PC-3 (cell line): ENCODE measurements at regions not wholly inside any gene's neighbourhood (a gene's known extent, or its start where the extent isn't known, plus 50 kb on each side); places are given as distances from the start of the nearest gene placed in this dataset.

Experiments
- ATAC-seq: fragments of 200-7000 bp; cut with Tn5 transposase; 2 replicates; pipeline ENCODE4 v1.9.1; 2020; ENCODE audit warnings: mild to moderate bottlenecking, moderate library complexity
- BruUV-seq: library from RNA; stranded (reverse); fragments of 400-500 nt; replicated peaks from 2 replicates; lab custom pipeline; 2021; lab: Mats Ljungman, UMichigan
- CTCF ChIA-PET: fragments of 300-600 bp; sonication (Branson Sonifier 250); formaldehyde crosslinking; loops from one replicate; lab custom pipeline; 2022; ENCODE audit warnings: antibody characterized with exemption; lab: Charles Lee
- POLR2A ChIA-PET: fragments of 300-600 bp; sonication (Branson Sonifier 250); formaldehyde crosslinking; loops from one replicate; lab custom pipeline; 2022; ENCODE audit warnings: antibody characterized with exemption; ENCODE audit not compliant: unreplicated experiment; lab: Charles Lee
- DNase-seq: peaks from one replicate; pipeline ENCODE4 v3.0.0-alpha.2; 2015
- H2AFZ ChIP-seq: fragments of 300-600 bp; sonication (generic); 2 replicates; pipeline ENCODE4 v1.6.0; 2016; ENCODE audit warnings: antibody characterized with exemption, low read length
- H3F3A ChIP-seq: fragments of 300-600 bp; sonication (generic); one replicate; pipeline ENCODE4 v1.6.0; 2017; ENCODE audit warnings: antibody characterized with exemption, low read length, control low read depth, mild to moderate bottlenecking; ENCODE audit not compliant: unreplicated experiment
- H3K27ac ChIP-seq: fragments of 300-600 bp; sonication (generic); 2 replicates; pipeline ENCODE4 v1.5.1; 2016; ENCODE audit warnings: mild to moderate bottlenecking, low read length
- H3K27me3 ChIP-seq: fragments of 300-600 bp; sonication (generic); 2 replicates; pipeline ENCODE4 v1.6.1; 2016; ENCODE audit warnings: low read length, mixed read lengths
- H3K36me3 ChIP-seq: fragments of 300-600 bp; sonication (generic); 2 replicates; pipeline ENCODE4 v1.6.1; 2016; ENCODE audit warnings: low read depth, mixed run types, low read length, mixed read lengths
- H3K4me1 ChIP-seq: fragments of 300-600 bp; sonication (generic); 2 replicates; pipeline ENCODE4 v1.5.1; 2016; ENCODE audit warnings: low read length; ENCODE audit not compliant: insufficient read depth
- H3K4me2 ChIP-seq: fragments of 300-600 bp; sonication (generic); 2 replicates; pipeline ENCODE4 v1.6.0; 2016; ENCODE audit warnings: low read length
- H3K4me3 ChIP-seq: fragments of 300-600 bp; sonication (generic); 2 replicates; pipeline ENCODE4 v1.5.1; 2016; ENCODE audit warnings: mild to moderate bottlenecking, low read length, mixed read lengths
- H3K79me2 ChIP-seq: fragments of 300-600 bp; sonication (generic); 2 replicates; pipeline ENCODE4 v1.6.1; 2017; ENCODE audit warnings: low read length, mixed read lengths
- H3K9ac ChIP-seq: fragments of 300-600 bp; sonication (generic); 2 replicates; pipeline ENCODE4 v1.6.0; 2016; ENCODE audit warnings: mild to moderate bottlenecking, low read length
- H3K9me2 ChIP-seq: fragments of 300-600 bp; sonication (generic); replicated peaks from 2 replicates; pipeline ENCODE4 v1.6.1; 2016; ENCODE audit warnings: mixed run types, low read length, mixed read lengths
- H3K9me3 ChIP-seq: fragments of 300-600 bp; sonication (generic); 2 replicates; pipeline ENCODE4 v1.6.1; 2016; ENCODE audit warnings: low read length, mixed read lengths
- H4K20me1 ChIP-seq: fragments of 300-600 bp; sonication (generic); 2 replicates; pipeline ENCODE4 v1.6.1; 2016; ENCODE audit warnings: low read length, mixed read lengths
- CTCF ChIP-seq: fragments of 300-600 bp; sonication (generic); conservative IDR thresholded peaks from 2 replicates; pipeline ENCODE4 v1.5.1; 2017; ENCODE audit warnings: antibody characterized with exemption, low read depth, mild to moderate bottlenecking, low read length
- EZH2 ChIP-seq: fragments of 300-600 bp; sonication (generic); IDR thresholded peaks from one replicate; pipeline ENCODE4 v1.6.1; 2017; ENCODE audit warnings: antibody characterized with exemption, mild to moderate bottlenecking, low read length; ENCODE audit not compliant: unreplicated experiment
- EZH2phosphoT487 ChIP-seq: fragments of 300-600 bp; sonication (generic); IDR thresholded peaks from 2 replicates; pipeline ENCODE4 v1.6.1; 2018; ENCODE audit warnings: mild to moderate bottlenecking, antibody characterized with exemption, low read length, borderline replicate concordance
- intact Hi-C: fragments of 100-400 bp; cut with micrococcal nuclease; formaldehyde crosslinking; loops from 2 replicates; pipeline ENCODE4 v1.9.0; 2023

DNA sequence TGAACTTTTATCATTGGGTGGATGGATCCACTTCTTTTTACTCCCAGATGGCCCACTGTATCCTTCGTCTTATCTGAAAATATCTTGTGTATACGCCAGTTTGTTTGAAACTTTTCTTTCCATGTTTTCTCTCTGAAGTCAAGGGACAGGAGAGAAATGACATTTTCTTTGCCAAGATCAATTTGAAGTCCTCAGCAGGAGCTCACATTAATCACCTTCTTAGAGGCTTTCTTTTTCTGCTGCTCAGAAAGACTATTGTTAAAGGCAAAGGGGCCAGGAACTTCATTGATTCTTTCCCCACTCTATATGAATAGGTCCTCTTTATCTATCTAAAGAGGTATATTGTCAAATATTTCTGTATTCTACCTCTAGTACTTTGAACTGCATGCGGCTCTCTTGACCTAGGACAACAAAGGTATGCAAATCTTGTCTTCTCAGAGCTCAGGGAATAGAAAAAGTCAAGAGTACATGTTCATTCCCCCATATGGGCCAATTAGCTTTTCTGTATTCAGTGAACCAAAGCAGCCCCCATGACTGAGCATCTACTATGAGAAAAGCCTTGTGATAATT is 583.3 kb downstream of the HS3ST4 start:
- Histone ChIP-seq H3F3A (no peaks in the 10 kb centered on the region), H4K20me1 (no peaks in the 10 kb centered on the region), H3K27ac (no peak overlapping the region), H3K4me2 (no peak overlapping the region), H3K4me1 (no peaks in the 10 kb centered on the region), H2AFZ (no peak overlapping the region), H3K36me3 (no peaks in the 10 kb centered on the region), H3K4me3 (no peak overlapping the region), H3K79me2 (no peaks in the 10 kb centered on the region), H3K27me3 (no peaks in the 10 kb centered on the region), H3K9me3 (no peaks in the 10 kb centered on the region), H3K9me2 (no peaks in the 10 kb centered on the region), H3K9ac (no peak overlapping the region)
- CTCF ChIA-PET, result no interaction called here
- no TSS peak for BruUV-seq
- DNase-seq (no peak), ATAC-seq (no peak)
- POLR2A ChIA-PET, result no interaction called here
- no peak for TF ChIP-seq EZH2phosphoT487
- no peak for TF ChIP-seq EZH2
- TF ChIP-seq CTCF, result no peak
- intact Hi-C loops, result no loop called here

DNA sequence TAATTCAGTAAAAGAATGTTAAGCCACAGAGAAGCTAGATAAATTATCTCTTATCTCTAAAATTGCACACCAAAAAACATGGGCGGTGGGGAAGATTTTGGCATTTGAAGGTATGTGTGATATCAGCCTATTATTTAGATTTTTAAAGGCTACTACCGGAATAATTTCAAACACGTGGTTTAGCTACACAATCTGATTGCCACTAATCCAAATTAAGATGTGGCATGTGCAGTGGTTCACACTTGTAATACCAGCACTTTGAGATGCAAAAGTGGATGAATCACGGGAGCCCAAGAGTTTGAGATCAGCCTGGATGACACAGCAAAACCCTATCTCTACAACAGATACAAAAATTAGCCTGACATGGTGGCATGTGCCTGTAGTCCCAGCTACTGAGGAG is 584.5 kb downstream of the HS3ST4 start:
- intact Hi-C loops, result no loop called here
- no TSS peak for BruUV-seq
- no peaks in the 10 kb centered on the region for H3K9me2 ChIP-seq

More for the DNA sequence above, 584.5 kb downstream of the HS3ST4 start:
- Histone ChIP-seq H3K9ac (no peak overlapping the region), H3K27ac (no peak overlapping the region), H3K27me3 (no peaks in the 10 kb centered on the region), H3K4me3 (no peak overlapping the region), H3K79me2 (no peaks in the 10 kb centered on the region), H3K4me2 (no peak overlapping the region), H2AFZ (no peak overlapping the region), H3K36me3 (no peaks in the 10 kb centered on the region), H4K20me1 (no peaks in the 10 kb centered on the region), H3K4me1 (no peaks in the 10 kb centered on the region), H3K9me3 (no peaks in the 10 kb centered on the region), H3F3A (no peaks in the 10 kb centered on the region)
- DNase-seq (no peak), ATAC-seq (no peak)
- POLR2A ChIA-PET, result no interaction called here
- no peak for TF ChIP-seq EZH2
- no peak for TF ChIP-seq EZH2phosphoT487
- TF ChIP-seq CTCF, result no peak
- CTCF ChIA-PET, result no interaction called here
